NCI-H1930 (cell line): ENCODE measurements at regions not wholly inside any gene's neighbourhood (a gene's known extent, or its start where the extent isn't known, plus 50 kb on each side); places are given as distances from the start of the nearest gene placed in this dataset.
A peak's percentile ranks its signal among the peaks of the same experiment; 100 is the strongest.
"Not testable (repeated sequence)": the region's sequence is repeated elsewhere in the genome, so short reads cannot be mapped to it uniquely, and the experiment has no call there.

Experiments used
- DNase-seq, 2 experiments: peaks; one replicate each; lab custom pipeline; 2025; lab: John Stamatoyannopoulos, UW

DNA sequence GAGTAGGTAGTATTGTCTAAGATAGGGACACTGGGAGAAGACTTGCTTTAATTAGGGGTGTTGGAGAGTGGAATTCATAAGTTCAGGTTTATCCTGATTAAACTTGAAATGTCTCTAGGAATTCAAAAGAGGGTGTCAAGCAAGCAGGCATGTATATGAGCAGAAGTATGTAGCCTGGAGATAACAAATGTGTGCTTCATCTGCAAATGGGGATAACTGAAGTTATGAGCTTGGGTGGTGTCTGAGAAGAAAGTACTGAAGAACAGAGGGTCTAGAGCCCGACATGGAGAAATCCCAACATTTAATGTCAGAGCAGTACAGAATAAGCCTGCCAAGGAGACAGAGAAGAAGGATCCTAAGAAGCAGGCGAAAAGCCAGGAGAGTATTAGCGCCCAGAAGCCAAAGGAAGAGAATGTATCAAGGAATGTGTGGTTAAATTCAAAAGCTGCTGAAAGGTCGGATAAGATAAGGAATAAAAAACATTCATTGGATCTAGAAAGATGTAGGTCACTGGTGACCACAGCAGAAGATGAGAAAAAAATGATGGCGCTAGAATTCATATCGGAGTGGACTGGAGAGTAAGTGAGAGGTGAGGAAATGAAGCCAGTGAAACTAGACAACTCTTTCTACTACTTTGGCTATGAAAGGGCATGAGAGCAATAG is 401.5 kb upstream of the PIK3R1 start:
- DNase-seq, result no peak

DNA sequence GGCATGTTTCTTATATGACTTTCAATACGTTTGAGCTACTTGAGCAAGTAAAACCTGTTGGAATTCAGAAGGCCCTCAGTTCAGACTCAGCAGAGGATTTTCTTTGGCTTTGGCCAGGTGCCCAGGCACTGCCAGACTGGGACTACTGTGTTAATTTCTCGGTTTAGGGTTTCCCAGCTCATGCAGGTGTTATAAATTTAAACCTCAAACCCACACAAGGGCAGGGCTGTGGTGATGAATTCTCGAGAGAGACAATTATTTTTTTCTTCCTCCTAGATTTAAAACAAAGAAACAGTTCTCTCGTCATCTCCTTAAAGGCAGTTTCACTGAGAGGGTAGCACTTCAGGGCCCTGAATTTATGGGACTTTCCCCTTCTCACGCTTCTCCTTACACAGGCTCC is 406.0 kb upstream of the PIK3R1 start:
- no peak for DNase-seq

DNA sequence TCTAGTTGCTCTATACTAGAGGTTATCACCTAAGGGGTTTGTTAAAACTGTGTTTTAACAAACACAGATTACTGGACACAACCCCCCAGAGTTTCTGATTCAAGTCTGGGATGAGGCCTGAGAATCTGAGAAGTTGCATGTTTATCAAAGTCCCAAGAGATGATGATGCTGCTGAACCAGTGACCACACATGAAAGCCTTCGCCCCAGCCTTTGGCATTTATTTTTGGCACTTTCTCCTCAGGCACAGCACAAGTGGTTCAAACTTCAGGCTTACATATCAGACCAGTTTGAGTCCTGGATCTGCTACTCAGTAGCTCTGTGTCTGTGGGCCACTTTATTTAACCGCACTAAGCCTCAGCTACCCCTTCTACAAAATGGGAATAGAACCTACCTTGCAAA is 407.2 kb upstream of the PIK3R1 start:
- DNase-seq, result no peak

DNA sequence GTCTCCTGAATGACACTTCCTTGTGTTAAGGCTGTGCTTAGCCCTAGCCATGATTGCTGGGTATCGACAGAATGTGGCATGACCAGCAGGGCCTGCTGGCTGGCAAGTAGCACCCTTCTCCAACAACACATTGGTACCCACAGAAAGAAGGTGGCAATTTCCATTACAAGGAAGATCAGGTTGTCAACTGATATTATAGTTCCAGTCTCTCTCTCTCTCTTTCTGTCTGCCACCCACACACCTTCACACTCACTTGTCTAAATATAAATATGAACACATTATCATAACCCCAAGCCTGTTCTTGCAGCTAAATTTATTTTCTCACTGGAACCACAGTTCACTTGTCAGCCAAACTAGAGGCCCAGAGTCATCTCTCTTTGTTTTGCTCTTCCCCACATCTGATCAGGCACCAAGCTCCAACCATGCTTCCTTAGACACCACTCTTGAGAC is 408.1 kb upstream of the PIK3R1 start:
- no peak for DNase-seq

DNA sequence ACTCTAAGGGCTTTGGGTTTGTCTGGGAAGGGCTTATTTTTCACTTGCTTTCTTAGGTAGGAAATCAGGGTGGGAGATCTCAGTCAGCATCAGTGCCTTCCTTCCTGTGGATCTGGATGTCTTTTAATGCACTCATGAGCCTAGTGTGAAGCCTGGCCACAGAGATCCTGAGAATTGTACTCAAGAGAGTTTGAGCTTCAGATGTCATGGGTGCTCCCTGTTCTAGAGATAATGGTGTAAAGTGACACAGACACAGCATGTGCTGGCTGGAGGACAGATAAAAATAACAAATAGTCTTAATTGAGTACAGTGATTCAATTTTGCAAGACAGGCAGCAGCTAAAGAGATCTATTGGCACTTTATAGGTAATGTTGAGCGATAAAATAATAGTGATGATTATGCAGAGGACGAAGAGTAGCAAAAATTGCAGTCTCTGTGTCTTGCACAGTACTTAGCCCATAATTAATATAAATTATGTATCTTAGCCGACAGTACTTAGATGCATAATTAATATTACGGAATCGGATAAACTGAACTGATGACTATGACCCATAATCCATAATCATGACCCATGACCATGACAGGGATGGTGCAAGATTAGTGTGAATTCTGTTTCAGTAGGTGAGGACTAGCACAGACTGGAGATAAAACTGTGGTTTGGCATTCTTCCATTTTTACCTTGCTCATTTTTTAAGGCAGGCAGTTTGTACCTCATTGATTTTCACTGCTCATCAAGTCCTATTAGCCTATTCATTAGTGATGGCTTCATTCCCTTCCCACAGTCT is 408.7 kb upstream of the PIK3R1 start:
- no peak for DNase-seq

DNA sequence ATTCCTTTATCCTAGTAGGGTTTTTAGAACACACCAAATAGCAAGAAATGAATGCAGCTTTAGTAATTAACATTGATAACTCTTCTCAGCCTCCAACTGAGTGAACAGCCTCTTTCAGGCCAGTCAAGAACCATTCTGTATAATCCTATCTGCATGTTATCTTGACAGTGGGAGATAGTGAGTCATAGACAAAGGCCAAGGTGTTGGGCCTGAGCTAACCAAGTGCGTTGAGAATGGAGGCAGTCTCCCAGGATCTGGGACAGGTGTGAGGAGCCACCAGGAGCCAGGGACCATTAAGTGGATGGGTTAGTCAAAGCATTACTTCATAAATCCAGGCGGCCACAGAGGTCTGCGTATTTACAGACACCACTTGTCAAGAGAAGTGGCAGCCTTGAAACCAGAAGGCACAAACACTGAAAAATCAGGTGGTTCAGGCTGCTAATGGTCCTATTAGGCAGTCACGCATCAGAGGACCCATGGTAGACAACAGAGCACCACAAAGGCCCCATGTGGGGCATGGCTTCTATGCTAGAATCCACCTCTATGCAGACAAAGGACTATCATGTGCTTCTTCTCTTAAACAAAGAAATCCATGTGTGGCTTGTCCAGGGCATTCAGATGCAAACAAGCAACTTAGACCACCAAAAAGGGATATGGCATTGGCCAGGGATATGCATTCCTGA is 409.7 kb upstream of the PIK3R1 start:
- DNase-seq, result peak in 1 of 2 experiments; percentile 1

DNA sequence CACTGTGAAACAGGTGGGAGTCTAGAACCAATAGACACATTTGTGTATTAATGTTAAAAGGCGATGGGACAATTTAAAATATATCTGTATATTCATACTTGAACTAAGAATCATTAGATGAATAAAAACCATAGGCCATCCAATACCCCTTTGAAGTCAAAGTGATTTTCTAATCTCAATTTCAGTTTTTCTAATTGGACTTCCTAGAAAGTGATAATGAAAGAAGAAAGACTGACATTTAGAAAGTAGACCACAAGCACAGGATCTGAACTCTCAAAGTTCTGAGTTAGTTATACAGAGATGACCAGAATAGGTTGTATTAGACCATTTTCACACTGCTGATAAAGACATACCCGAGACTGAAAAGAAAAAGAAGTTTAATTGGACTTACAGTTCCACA is 412.8 kb upstream of the PIK3R1 start:
- no peak for DNase-seq

DNA sequence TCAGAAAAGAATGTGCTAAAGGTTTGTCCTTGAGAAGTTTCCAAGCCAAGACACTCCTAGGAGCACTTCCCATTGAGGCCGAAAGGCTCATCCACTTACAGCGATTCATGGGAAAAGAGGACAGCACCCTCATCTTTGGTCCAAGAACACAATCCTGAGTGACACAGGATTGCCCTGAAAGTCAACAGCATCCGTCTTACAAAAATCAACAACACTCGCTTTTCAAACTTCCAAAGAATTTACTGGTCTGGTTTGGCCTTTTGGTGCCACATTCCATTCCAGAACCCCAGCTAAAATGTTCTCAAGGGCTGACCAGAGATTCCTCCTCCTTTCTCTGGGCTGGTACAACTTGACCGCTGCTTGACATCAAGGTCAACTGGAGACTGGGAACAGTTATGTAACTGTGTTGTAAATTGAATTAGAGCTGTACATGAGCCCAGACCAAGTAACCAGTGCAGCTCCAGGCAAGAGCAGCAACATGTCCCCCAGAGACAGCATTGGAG is 415.8 kb upstream of the PIK3R1 start:
- DNase-seq, result no peak

DNA sequence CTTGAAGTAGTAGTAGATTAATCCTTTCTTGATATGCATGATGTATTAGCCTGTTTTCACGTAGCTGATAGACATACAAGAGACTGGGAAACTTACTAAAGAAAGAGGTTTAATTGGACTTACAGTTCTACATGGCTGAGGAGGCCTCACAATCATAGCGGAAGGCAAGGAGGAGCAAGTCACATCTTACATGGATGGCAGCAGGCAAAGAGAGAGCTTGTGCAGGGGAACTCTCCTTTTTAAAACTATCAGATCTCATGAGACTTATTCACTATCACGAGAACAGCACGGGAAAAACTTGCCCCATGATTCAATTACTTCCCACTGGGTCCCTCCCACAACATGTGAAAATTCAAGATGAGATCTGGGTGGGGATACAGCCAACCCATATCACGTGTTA is 417.1 kb upstream of the PIK3R1 start:
- DNase-seq, result not testable (repeated sequence)

DNA sequence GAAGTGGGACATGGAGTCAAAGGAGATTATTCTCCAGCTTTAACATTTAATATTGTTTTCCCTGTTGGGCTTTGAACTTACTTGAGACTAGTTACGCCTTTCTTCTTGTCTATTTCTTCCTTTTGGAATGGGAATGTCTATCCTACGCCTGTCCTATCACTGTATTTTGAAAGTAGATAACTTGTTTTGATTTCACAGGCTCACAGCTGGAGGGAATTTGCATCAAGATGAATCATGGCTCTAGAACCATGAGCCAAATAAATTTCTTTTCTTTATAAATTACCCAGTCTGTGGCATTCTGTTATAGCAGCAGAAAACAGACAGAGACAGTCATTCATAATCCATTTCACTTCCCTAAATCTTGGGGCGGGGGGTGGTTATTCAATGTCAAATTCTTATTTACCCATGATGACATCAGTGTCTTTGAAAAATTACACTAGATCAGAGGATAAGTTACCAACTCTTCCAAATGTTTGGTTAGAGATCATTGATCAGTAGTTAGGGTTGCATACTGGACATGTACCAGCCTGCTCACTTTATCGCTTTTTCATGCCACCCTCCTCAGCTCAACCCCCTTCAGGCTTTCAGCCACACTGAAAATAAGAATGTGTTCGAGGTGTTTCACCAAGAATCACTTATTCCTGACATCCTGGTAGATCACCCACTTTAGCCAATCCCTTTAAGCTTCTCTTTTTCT is 419.6 kb upstream of the PIK3R1 start:
- no peak for DNase-seq

DNA sequence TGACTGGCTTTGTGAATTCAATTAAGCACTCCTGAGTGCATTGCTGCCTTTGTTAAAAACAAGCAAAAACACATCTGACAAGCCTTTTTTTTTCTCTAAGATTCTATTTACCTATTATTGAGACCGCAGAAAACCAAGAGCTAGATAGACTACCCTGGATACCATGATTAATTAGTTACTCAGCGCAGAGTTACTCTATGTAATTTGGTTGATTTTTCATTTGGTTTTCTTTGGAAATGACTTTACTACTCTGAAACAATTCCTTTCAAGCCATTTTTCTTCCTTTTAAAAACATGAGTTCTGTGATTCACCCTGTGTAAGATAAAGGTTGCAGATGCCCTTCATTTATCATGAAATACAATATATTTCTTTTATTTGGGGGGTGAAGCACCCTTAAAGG is 421.6 kb upstream of the PIK3R1 start:
- DNase-seq, result no peak

DNA sequence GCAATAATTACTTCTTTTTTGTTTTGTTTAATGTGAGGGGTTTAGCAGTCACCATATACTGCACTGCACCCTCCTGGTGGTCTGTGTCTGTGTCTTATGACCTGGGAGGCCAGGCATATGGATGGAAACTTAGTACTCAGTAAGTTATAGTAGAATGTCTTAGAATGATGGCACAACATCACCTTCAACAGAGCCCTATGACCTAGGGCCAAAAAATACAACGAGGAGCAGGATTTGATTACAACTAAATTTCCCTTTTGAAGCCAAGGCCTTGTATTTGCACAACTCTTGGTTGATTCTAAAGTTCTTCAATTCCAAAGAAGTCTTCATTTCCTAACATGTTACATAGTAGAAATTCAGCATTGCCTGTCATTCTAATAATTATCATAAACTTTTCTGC is 422.1 kb upstream of the PIK3R1 start:
- no peak for DNase-seq

DNA sequence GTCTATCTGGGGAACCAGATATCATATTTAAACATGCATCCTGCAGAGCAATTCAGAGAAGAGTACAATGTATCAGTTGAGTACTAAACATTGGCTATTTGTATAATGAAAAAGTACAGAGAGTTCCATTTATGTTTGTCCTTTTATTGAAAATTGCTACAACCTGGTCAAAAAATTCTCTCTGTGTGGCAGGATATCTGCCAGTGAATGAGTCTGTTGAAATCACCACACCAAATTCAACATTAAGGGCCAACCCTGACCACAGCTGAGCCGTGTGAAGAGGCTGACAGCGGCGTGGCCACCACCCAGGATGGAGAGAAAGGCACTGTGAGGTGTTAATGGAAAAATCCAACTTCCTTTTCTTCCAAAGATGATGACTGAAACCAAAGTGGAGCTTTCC is 422.7 kb upstream of the PIK3R1 start:
- DNase-seq, result no peak

DNA sequence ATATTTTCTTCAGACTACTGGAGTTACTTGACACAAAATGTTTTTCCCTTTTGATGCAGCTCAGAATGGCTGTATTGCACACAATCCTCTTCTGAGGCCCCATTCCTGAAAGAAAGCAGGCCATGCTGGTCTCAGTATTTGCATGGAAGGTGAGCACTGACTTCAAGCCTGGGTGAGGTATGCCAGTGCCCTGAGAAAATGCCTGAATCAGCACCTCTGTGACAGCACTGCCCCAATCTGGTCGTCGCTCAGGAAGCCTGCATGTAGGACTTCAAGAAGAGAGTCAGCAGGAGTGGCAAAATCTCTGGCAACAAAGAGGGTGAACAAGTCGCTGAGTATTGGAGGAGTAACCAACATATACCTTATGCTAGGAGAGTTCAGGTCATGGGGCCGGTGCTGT is 425.2 kb upstream of the PIK3R1 start:
- DNase-seq, result no peak

DNA sequence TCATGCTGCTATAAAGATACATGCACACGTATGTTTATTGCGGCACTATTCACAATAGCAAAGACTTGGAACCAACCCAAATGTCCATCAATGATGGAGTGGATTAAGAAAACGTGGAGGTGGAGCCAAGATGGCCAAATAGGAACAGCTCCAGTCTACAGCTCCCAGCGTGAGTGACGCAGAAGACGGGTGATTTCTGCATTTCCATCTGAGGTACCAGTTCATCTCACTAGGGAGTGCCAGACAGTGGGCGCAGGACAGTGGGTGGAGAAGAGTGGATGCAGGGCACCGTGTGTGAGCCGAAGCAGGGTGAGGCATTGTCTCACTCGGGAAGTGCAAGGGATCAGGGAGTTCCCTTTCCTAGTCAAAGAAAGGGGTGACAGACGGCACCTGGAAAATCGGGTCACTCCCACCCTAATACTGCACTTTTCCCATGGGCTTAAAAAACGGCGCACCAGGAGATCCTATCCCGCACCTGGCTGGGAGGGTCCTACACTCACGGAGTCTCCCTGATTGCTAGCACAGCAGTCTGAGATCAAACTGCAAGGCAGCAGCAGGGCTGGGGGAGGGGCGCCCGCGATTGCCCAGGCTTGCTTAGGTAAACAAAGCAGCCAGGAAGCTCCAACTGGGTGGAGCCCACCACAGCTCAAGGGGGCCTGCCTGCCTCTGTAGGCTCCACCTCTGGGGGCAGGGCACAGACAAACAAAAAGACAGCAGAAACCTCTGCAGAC is 435.5 kb upstream of the PIK3R1 start:
- DNase-seq, result not testable (repeated sequence)

DNA sequence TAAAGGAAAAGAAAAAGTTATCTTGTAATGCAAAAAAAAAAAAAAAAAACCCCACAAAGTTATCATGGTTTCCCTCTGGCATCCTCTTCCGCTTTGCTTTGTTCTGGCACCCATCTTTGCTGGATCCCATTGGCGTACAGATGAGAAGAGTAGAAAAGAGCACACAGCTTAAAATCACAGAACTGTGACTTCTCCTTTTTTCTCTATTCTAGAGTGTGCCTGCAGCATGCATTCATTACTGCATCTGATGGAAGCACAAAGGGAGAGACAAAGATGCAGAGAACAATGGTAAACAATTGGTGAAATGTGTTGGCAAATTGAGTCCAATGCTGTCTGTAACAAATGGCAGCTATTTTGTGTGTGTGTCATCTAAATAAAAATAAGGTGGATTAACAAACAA is 440.8 kb upstream of the PIK3R1 start:
- DNase-seq, result no peak

DNA sequence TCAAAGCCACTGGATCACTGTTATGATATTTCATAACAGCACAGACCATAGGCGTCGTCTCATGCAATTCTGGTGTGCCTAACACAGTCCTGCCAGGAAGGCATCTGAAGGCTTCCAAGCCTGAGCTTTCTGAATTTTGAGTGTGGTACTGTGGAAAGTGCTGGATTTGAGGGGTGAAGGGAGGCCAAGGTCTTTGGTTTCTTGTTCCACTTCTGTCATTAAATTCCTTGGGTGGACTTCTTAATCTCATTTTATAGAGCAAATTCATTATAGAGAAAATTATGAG is 441.3 kb upstream of the PIK3R1 start:
- no peak for DNase-seq

DNA sequence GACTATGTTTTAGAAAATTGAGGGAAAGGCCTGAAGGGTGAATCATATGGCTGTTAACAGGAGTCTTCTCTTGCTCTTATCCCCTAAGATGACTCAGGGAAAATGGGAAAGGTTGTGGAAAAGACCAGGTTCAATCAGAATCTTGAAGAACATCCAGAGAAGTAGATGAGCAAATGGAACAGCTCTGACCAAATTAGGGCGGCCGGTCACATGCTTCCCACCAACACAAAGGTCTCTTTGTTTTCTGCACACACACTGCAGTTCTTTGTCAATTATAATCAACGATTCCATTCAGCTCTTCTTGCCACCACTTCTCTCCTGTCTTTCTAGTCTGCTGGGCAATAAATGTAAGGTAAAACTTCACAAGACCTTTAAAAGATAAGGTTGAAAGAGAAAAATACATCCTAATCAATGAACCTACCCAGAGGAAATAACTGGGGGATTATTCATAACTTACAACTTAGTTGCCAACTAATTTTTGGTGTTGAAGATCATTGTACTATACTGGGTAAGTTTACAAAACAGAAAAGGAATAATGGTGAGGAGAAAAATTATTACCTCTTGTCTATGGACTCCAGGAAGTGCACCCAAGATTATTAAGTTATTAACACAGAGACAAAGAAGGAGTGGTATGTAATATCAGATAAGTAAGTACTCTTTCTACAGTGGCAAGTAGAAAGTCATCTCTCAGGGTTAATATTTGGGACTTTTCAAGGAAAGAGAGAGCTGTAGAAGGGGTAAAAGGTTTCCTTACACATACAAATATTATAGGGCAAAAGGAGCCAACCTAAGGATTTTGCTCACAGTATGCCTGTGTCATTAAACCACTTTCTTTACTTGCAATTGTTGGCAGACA is 441.9 kb upstream of the PIK3R1 start:
- DNase-seq, result no peak

DNA sequence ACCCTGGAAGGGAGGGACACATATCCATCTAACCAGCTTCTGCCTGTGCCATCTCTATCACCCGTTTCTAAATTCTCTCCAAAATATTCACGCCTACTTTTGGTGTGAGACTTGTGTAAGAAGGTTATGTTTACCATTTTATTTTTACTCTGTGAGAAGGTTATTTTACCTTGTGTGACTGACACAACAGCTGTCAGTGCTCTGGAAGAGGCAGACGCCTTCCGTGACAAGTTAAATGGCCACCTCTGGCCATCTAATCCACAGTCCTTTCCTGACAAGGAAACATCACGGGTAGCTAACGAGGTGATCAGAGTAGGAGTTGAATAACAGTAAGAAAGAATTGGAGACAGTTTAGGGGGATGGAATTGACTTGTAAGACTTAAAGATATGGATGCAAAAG is 443.8 kb upstream of the PIK3R1 start:
- DNase-seq, result no peak

DNA sequence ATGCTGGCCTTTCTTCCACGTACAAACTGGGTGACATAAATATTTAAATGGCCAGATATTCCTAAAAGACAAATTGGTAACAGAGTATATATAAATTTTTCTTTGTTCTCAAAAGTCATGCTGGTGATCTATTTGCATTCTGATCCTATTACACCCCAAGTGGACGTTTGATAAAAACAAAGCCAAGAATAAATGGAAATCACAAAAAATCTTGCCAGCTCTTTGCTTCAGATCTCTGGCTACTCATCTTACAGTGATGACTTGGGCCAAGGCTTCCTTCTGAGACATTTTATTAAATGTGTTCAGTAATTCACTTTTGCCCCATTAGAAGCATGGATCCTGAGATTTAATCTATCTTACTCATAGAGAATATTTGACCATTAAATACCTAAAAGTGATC is 444.3 kb upstream of the PIK3R1 start:
- DNase-seq, result no peak

DNA sequence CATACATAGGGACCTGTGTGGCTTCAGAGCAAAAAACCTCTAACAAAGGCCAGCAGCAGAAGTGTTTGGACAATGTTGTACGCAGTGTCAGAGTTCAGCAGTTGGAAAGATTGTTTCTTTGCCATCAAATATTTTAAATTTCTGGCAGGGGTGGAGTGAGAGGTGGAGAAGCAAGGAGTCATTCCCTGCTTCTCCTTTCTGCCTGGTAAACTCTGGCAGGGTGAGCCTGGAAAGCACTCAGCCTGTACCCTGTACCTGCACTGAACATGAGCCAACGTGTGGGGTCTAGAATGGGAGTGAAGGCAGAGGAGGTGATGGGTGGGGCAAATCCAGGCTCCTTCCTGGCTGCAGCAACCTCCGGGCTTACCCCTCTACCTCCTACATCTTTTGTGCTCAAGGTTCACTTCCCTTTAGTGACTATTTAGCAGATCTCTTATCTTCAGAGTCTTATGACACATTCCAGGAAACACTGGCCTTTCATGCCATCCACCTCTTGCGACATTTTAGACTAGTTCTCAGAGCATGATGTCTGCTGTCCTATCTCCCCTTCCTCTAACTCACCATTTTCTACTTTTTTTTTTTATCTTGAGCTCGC is 445.0 kb upstream of the PIK3R1 start:
- no peak for DNase-seq
